OCI-LY3 (cell line): ENCODE measurements at regions not wholly inside any gene's neighbourhood (a gene's known extent, or its start where the extent isn't known, plus 50 kb on each side); places are given as distances from the start of the nearest gene placed in this dataset.

Experiments
- EZH2phosphoT487 ChIP-seq: fragments of 200-600 bp; shearing (Covaris generic); IDR thresholded peaks from 2 replicates; pipeline ENCODE4 v1.6.1; 2018; ENCODE audit warnings: antibody characterized with exemption, mixed run types, low read depth
- TF ChIP-seq, protein P1 (sequence below): fragments of 200-600, 300-600 bp; sonication (generic); IDR thresholded peaks from 2 replicates; pipeline ENCODE4 v1.5.1; 2014; ENCODE audit warnings: antibody characterized with exemption, low read length, low read depth

DNA sequence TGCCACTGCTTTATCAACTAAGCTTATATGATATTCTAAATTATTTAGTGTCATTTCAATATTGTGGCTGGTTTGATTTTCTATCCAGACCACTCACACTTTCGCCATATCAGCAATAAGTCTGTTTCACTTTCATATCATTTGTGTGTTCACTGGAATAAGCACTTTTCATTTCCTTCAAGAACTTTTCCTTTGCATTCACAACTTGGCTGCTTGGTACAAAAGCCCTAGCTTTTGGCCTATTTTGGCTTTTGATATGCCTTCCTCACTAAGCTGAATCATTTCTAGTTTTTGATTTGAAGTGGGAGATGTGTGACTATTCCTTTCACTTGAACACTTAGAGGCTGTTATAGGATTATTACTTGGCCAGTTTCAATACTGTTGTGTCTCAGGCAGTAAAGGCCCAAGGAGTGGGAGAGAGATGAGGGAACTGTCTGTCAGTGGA, 120.9 kb upstream of the NAMPT start:
- TF ChIP-seq EZH2phosphoT487: no peak
- TF ChIP-seq, protein P1, sequence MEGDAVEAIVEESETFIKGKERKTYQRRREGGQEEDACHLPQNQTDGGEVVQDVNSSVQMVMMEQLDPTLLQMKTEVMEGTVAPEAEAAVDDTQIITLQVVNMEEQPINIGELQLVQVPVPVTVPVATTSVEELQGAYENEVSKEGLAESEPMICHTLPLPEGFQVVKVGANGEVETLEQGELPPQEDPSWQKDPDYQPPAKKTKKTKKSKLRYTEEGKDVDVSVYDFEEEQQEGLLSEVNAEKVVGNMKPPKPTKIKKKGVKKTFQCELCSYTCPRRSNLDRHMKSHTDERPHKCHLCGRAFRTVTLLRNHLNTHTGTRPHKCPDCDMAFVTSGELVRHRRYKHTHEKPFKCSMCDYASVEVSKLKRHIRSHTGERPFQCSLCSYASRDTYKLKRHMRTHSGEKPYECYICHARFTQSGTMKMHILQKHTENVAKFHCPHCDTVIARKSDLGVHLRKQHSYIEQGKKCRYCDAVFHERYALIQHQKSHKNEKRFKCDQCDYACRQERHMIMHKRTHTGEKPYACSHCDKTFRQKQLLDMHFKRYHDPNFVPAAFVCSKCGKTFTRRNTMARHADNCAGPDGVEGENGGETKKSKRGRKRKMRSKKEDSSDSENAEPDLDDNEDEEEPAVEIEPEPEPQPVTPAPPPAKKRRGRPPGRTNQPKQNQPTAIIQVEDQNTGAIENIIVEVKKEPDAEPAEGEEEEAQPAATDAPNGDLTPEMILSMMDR: no peak
